Upper lobe of left lung (tissue), 4 donors: ENCODE measurements at regions not wholly inside any gene's neighbourhood (a gene's known extent, or its start where the extent isn't known, plus 50 kb on each side); places are given as distances from the start of the nearest gene placed in this dataset.

Experiments used
- POLR2A ChIP-seq, 4 donors: fragments of 450-650 bp; IDR thresholded peaks; one replicate each; pipeline ENCODE4 v1.5.1; 2016 to 2017; ENCODE audit warnings: antibody characterized with exemption in 4 of 4, mild to moderate bottlenecking in 2 of 4
- TF ChIP-seq, protein P1 (sequence below), 6 experiments: fragments of 450-650 bp in 4 of 6; fragments of 200-600 bp in 2 of 6; sonication (generic) in 2 of 6; IDR thresholded peaks; one replicate each; pipeline ENCODE4 v1.5.1; 2016 to 2019; ENCODE audit warnings: antibody characterized with exemption in 6 of 6

GRCh38 chr6:9405369-9405768 lies 970.0 kb upstream of the SLC35B3 start:
- TF ChIP-seq POLR2A (IDR thresholded peaks at IDR 0.05): no peak
- TF ChIP-seq, protein P1, sequence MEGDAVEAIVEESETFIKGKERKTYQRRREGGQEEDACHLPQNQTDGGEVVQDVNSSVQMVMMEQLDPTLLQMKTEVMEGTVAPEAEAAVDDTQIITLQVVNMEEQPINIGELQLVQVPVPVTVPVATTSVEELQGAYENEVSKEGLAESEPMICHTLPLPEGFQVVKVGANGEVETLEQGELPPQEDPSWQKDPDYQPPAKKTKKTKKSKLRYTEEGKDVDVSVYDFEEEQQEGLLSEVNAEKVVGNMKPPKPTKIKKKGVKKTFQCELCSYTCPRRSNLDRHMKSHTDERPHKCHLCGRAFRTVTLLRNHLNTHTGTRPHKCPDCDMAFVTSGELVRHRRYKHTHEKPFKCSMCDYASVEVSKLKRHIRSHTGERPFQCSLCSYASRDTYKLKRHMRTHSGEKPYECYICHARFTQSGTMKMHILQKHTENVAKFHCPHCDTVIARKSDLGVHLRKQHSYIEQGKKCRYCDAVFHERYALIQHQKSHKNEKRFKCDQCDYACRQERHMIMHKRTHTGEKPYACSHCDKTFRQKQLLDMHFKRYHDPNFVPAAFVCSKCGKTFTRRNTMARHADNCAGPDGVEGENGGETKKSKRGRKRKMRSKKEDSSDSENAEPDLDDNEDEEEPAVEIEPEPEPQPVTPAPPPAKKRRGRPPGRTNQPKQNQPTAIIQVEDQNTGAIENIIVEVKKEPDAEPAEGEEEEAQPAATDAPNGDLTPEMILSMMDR (IDR thresholded peaks at IDR 0.05): no peak
